ENCODE measurements at regions not wholly inside any gene's neighbourhood (a gene's known extent, or its start where the extent isn't known, plus 50 kb on each side); places are given as distances from the start of the nearest gene placed in this dataset.

- no peak for TF ChIP-seq CTCF (conservative IDR thresholded peaks at IDR 0.05)
- TF ChIP-seq ZFX (IDR thresholded peaks at IDR 0.05), result no peak
Observed at GRCh38 chr4:181650033-181650825, 593.0 kb upstream of the TENM3 start.

All from C4-2B (cell line).